Activated naive CD8-positive, alpha-beta T cell treated with anti-CD3 and anti-CD28 coated beads, Interleukin-2, amount 50 U/mL, for 24 hours (primary cell): ENCODE measurements at regions not wholly inside any gene's neighbourhood (a gene's known extent, or its start where the extent isn't known, plus 50 kb on each side); places are given as distances from the start of the nearest gene placed in this dataset.

Source experiments
- ATAC-seq: fragments of 150-1000 bp; cut with Tn5 transposase; one replicate; pipeline ENCODE4 v1.10.0; 2021
- DNase-seq: peaks from one replicate; pipeline ENCODE4 v3.0.0; 2021
- H3K27ac Mint-ChIP-seq: one replicate; pipeline ENCODE4 v1.8.0; 2021; ENCODE audit warnings: mild to moderate bottlenecking, mixed read lengths
- H3K27me3 Mint-ChIP-seq: one replicate; pipeline ENCODE4 v1.8.0; 2021; ENCODE audit warnings: mixed read lengths
- H3K36me3 Mint-ChIP-seq: one replicate; pipeline ENCODE4 v1.8.0; 2021; ENCODE audit warnings: low read depth, mixed read lengths
- H3K4me1 Mint-ChIP-seq: one replicate; pipeline ENCODE4 v1.8.0; 2021; ENCODE audit warnings: mixed read lengths
- H3K4me3 Mint-ChIP-seq: one replicate; pipeline ENCODE4 v1.8.0; 2021; ENCODE audit warnings: mild to moderate bottlenecking, moderate library complexity, mixed read lengths
- H3K9me3 Mint-ChIP-seq: one replicate; pipeline ENCODE4 v1.8.0; 2021; ENCODE audit warnings: mixed read lengths

GRCh38 chr2:103859238-103859637, 994.7 kb upstream of the POU3F3 start:
- H3K27ac Mint-ChIP-seq: no peak overlapping the region
- H3K4me3 Mint-ChIP-seq: no peak overlapping the region
- H3K36me3 Mint-ChIP-seq: no peaks in the 10 kb centered on the region
- no peak for DNase-seq
- no peaks in the 10 kb centered on the region for H3K27me3 Mint-ChIP-seq
- H3K9me3 Mint-ChIP-seq: peaks cover 9% of the 10 kb centered on the region
- H3K4me1 Mint-ChIP-seq: no peaks in the 10 kb centered on the region
- no peak for ATAC-seq

DNA sequence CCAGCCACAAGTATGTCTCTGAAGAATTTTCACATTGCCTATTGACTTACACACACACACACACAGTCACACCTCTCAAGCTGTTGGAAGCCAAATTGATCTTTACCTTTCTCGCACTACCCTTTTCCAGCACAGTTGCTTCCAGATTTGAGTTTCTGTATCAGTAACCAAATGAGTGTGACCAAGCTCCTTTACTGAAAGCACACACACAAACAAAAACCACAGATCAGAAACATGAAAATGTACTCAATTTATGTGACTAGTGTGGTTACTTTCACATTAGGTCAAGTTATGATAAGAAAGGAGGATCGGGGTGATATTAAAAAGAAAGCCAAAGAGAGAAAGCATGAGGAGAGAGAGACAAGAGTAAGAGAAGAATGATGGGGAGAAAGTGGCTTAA, 993.9 kb upstream of the POU3F3 start:
- no peaks in the 10 kb centered on the region for H3K27me3 Mint-ChIP-seq
- no peaks in the 10 kb centered on the region for H3K4me1 Mint-ChIP-seq
- DNase-seq (no peak), ATAC-seq (no peak)
- no peak overlapping the region for H3K4me3 Mint-ChIP-seq
- H3K9me3 Mint-ChIP-seq: peaks cover 9% of the 10 kb centered on the region
- no peak overlapping the region for H3K27ac Mint-ChIP-seq
- H3K36me3 Mint-ChIP-seq: no peaks in the 10 kb centered on the region

DNA sequence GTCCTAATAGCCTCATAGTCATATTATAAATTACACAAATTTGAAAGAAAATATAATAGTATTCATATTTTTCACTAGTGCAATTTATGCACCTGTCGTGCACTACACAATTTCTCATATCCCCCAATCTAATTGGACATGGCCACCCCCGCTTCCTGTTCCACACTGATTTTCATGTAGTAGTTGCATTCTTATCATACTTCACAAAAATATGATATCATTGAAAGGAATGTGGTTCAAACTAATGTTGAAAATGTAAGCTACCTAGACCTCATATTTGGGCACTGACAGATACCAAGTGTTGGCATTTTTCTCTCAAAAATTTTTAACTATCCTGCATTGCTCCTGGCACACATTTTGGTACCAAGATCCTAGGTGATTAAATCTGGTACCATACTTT, 985.5 kb upstream of the POU3F3 start:
- H3K4me3 Mint-ChIP-seq: no peak overlapping the region
- peaks cover 13% of the 10 kb centered on the region for H3K9me3 Mint-ChIP-seq
- no peaks in the 10 kb centered on the region for H3K27me3 Mint-ChIP-seq
- ATAC-seq (no peak), DNase-seq (no peak)
- H3K4me1 Mint-ChIP-seq: no peaks in the 10 kb centered on the region
- H3K36me3 Mint-ChIP-seq: no peaks in the 10 kb centered on the region
- H3K27ac Mint-ChIP-seq: no peak overlapping the region

DNA sequence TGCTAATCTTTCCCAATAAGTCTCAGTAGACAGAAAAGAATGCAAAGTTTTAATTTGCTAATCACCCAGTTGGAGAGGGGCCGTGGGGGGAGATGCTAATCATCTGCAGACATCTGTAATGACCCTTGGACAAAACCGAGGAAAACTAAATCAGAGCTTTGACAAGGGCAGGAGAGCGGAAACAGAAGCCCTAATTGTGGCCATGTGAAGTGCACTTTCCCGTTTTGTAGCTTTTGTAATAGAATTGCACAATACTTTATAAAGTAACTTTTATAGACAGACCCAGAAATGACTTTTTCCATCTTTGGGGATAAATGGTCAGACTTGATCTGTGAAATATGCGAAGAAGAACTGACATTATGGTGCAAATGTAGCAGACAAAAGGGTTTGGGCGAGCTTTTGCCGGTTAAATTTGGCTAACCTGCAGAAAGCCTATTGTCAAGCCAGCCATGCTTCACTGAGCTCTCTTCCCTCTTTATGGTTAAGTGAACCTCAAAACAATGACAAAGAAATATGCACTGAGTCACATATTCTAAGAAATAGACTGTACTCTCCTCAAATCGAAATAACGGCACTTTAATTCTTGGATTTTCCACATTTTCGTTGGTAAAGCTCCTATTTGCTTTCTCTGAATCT, 980.1 kb upstream of the POU3F3 start:
- no peak overlapping the region for H3K27ac Mint-ChIP-seq
- H3K4me1 Mint-ChIP-seq: no peaks in the 10 kb centered on the region
- no peaks in the 10 kb centered on the region for H3K27me3 Mint-ChIP-seq
- no peaks in the 10 kb centered on the region for H3K36me3 Mint-ChIP-seq
- H3K9me3 Mint-ChIP-seq: no peaks in the 10 kb centered on the region
- ATAC-seq: no peak
- no peak for DNase-seq
- no peak overlapping the region for H3K4me3 Mint-ChIP-seq

DNA sequence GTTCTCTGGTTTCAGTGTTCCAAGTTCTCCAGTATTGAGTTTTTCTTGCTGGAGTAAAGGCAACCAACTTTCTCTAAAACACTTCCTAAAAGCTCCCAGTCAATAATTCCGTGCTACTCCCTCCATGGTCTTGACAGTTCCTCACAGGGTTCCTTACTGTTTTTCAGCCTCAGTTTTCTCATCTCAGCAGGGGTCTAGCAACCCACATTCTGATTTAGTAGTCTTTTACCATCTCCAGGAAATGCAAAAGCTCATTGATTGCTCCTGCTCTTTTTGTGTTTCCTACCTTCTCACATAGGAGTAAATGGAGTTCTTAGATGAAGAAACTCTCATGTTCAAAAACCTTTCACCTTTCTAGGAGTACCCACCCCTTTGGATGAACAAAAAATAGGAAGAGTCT, 978.8 kb upstream of the POU3F3 start:
- ATAC-seq: no peak
- Mint-ChIP-seq H3K27me3 (no peaks in the 10 kb centered on the region), H3K36me3 (no peaks in the 10 kb centered on the region), H3K4me3 (no peak overlapping the region), H3K27ac (no peak overlapping the region), H3K4me1 (no peaks in the 10 kb centered on the region), H3K9me3 (no peaks in the 10 kb centered on the region)
- no peak for DNase-seq

GRCh38 chr2:103875531-103875930, 978.4 kb upstream of the POU3F3 start:
- H3K4me1 Mint-ChIP-seq: no peaks in the 10 kb centered on the region
- no peak for DNase-seq
- no peaks in the 10 kb centered on the region for H3K9me3 Mint-ChIP-seq
- no peaks in the 10 kb centered on the region for H3K36me3 Mint-ChIP-seq
- H3K27ac Mint-ChIP-seq: no peak overlapping the region
- ATAC-seq: no peak
- H3K4me3 Mint-ChIP-seq: no peak overlapping the region
- H3K27me3 Mint-ChIP-seq: no peaks in the 10 kb centered on the region

GRCh38 chr2:103876611-103877010, 977.3 kb upstream of the POU3F3 start:
- Mint-ChIP-seq H3K27me3 (no peaks in the 10 kb centered on the region), H3K36me3 (no peaks in the 10 kb centered on the region), H3K4me1 (no peaks in the 10 kb centered on the region), H3K4me3 (no peak overlapping the region), H3K27ac (no peak overlapping the region), H3K9me3 (no peaks in the 10 kb centered on the region)
- no peak for ATAC-seq
- DNase-seq: no peak

DNA sequence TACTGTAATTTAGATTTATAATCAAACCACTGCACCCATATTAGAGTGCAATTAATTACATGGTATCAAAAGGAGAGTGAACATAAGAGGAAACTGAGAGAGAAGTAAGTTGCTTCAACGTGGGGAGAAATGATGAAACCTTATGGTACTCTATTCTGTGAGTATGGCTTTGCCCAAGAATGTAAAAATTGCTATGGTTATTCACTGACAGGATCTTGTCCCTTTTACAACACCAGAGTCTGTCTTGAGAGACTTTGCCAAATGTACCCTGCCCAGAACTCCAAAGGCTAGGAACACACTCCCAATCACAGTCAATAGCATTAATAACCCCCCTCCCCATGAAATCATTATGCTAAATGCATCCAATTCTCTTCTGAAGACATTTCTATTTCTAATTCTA, 974.8 kb upstream of the POU3F3 start:
- no peak overlapping the region for H3K4me3 Mint-ChIP-seq
- H3K27ac Mint-ChIP-seq: no peak overlapping the region
- H3K9me3 Mint-ChIP-seq: no peaks in the 10 kb centered on the region
- no peak for DNase-seq
- H3K4me1 Mint-ChIP-seq: no peaks in the 10 kb centered on the region
- ATAC-seq: no peak
- H3K27me3 Mint-ChIP-seq: no peaks in the 10 kb centered on the region
- no peaks in the 10 kb centered on the region for H3K36me3 Mint-ChIP-seq

GRCh38 chr2:103880081-103880834, 973.7 kb upstream of the POU3F3 start:
- H3K4me3 Mint-ChIP-seq: no peak overlapping the region

DNA sequence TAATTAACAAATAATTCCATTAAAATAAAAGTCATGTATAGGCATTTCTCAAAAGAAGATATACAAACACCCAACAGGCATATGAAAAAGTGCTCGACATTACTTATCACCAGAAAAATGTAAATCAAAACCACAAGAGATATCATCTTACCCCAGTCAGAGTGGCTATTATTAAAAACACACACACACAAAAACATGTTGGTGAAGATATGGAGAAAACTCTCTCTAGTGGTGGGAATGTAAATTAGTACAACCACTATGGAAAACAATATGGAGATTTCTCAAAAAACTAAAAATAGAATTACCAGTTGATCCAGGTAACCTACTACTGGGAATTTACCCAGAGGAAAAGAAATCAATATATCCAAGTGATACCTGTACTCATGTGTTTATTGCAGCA, 966.3 kb upstream of the POU3F3 start:
- no peaks in the 10 kb centered on the region for H3K36me3 Mint-ChIP-seq

More at GRCh38 chr2:103880081-103880834, 973.7 kb upstream of the POU3F3 start:
- Mint-ChIP-seq H3K9me3 (no peaks in the 10 kb centered on the region), H3K27me3 (no peaks in the 10 kb centered on the region), H3K36me3 (no peaks in the 10 kb centered on the region), H3K4me1 (no peaks in the 10 kb centered on the region), H3K27ac (no peak overlapping the region)
- ATAC-seq: no peak
- no peak for DNase-seq

GRCh38 chr2:103896182-103896581, 957.7 kb upstream of the POU3F3 start:
- H3K27ac Mint-ChIP-seq: no peak overlapping the region
- H3K4me3 Mint-ChIP-seq: no peak overlapping the region
- H3K4me1 Mint-ChIP-seq: no peaks in the 10 kb centered on the region
- ATAC-seq (no peak), DNase-seq (no peak)
- H3K27me3 Mint-ChIP-seq: no peaks in the 10 kb centered on the region
- H3K9me3 Mint-ChIP-seq: no peaks in the 10 kb centered on the region
- no peaks in the 10 kb centered on the region for H3K36me3 Mint-ChIP-seq

More for the DNA sequence above, 966.3 kb upstream of the POU3F3 start:
- Mint-ChIP-seq H3K9me3 (peaks cover 13% of the 10 kb centered on the region), H3K4me1 (no peaks in the 10 kb centered on the region), H3K4me3 (no peak overlapping the region), H3K27ac (no peak overlapping the region), H3K27me3 (no peaks in the 10 kb centered on the region)
- no peak for ATAC-seq
- no peak for DNase-seq

DNA sequence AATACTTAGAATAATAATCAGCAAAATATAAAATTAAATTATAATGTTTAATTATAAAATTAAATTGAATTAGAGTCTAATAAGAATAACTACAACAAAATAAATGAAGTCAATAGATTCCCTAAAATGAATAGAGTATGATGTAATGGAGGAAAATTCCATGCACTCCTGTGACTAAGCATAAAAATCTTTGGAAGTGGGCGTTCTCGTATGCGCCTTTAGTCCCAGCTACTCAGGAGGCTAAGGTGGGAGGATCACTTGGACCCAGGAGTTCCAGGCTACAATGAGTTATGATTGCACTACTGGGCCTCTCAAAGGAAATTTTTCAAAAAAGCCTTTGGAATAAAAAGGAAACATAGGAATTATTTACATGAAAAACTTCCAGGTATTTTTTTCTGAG, 955.4 kb upstream of the POU3F3 start:
- DNase-seq: no peak
- H3K36me3 Mint-ChIP-seq: no peaks in the 10 kb centered on the region
- H3K4me1 Mint-ChIP-seq: no peaks in the 10 kb centered on the region
- no peak overlapping the region for H3K4me3 Mint-ChIP-seq
- H3K27me3 Mint-ChIP-seq: no peaks in the 10 kb centered on the region
- no peak overlapping the region for H3K27ac Mint-ChIP-seq
- no peak for ATAC-seq
- H3K9me3 Mint-ChIP-seq: no peaks in the 10 kb centered on the region

GRCh38 chr2:103902347-103902746, 951.6 kb upstream of the POU3F3 start:
- Mint-ChIP-seq H3K9me3 (no peaks in the 10 kb centered on the region), H3K4me1 (no peaks in the 10 kb centered on the region), H3K27me3 (no peaks in the 10 kb centered on the region), H3K36me3 (no peaks in the 10 kb centered on the region), H3K27ac (no peak overlapping the region), H3K4me3 (no peak overlapping the region)
- ATAC-seq: no peak
- no peak for DNase-seq

GRCh38 chr2:103921161-103921560, 932.8 kb upstream of the POU3F3 start:
- no peaks in the 10 kb centered on the region for H3K27me3 Mint-ChIP-seq
- no peaks in the 10 kb centered on the region for H3K36me3 Mint-ChIP-seq
- H3K9me3 Mint-ChIP-seq: peaks cover 7% of the 10 kb centered on the region
- no peak overlapping the region for H3K4me3 Mint-ChIP-seq
- no peaks in the 10 kb centered on the region for H3K4me1 Mint-ChIP-seq
- ATAC-seq (no peak), DNase-seq (no peak)
- H3K27ac Mint-ChIP-seq: no peak overlapping the region

- DNase-seq (no peak), ATAC-seq (no peak)
- H3K36me3 Mint-ChIP-seq: no peaks in the 10 kb centered on the region
- no peaks in the 10 kb centered on the region for H3K27me3 Mint-ChIP-seq
- H3K4me1 Mint-ChIP-seq: no peaks in the 10 kb centered on the region
- H3K27ac Mint-ChIP-seq: no peak overlapping the region
- peaks cover 25% of the 10 kb centered on the region for H3K9me3 Mint-ChIP-seq
- H3K4me3 Mint-ChIP-seq: no peak overlapping the region
Observed at GRCh38 chr2:103942199-103942598, 911.7 kb upstream of the POU3F3 start.
